ENCODE measurements at regions not wholly inside any gene's neighbourhood (a gene's known extent, or its start where the extent isn't known, plus 50 kb on each side); places are given as distances from the start of the nearest gene placed in this dataset.

- H3K36me3 Mint-ChIP-seq (ENCODE audit: low read depth), result peaks cover 3% of the 10 kb centered on the region
- TF ChIP-seq CTCF (conservative IDR thresholded peaks at IDR 0.05), result no peak
- H3K27ac Mint-ChIP-seq (ENCODE audit: unreplicated experiment), result no peak overlapping the region
- H3K27me3 Mint-ChIP-seq (ENCODE audit: low read depth), result peaks cover 2% of the 10 kb centered on the region
- no peak for DNase-seq (ENCODE audit: low read depth, low spot score)
- H3K9me3 Mint-ChIP-seq, result peaks cover 7% of the 10 kb centered on the region
- H3K4me1 Mint-ChIP-seq, result peaks cover 41% of the 10 kb centered on the region
- no peak overlapping the region for H3K4me3 Mint-ChIP-seq
Observed at GRCh38 chr13:78036841-78037240, 118.2 kb upstream of the EDNRB start.

GRCh38 chr13:78035500-78035899 is 116.9 kb upstream of the EDNRB start:
- Mint-ChIP-seq H3K36me3 (ENCODE audit: low read depth) (peaks cover 3% of the 10 kb centered on the region), H3K9me3 (peaks cover 5% of the 10 kb centered on the region), H3K4me1 (peaks cover 44% of the 10 kb centered on the region), H3K27me3 (ENCODE audit: low read depth) (peaks cover 2% of the 10 kb centered on the region), H3K4me3 (no peak overlapping the region), H3K27ac (ENCODE audit: unreplicated experiment) (peak overlapping the region; percentile 72)
- no peak for TF ChIP-seq CTCF (conservative IDR thresholded peaks at IDR 0.05)
- DNase-seq (ENCODE audit: low read depth, low spot score), result no peak

GRCh38 chr13:78033509-78033908 is 114.9 kb upstream of the EDNRB start:
- TF ChIP-seq CTCF (conservative IDR thresholded peaks at IDR 0.05), result no peak
- H3K27ac Mint-ChIP-seq (ENCODE audit: unreplicated experiment), result no peak overlapping the region
- peaks cover 4% of the 10 kb centered on the region for H3K9me3 Mint-ChIP-seq
- H3K27me3 Mint-ChIP-seq (ENCODE audit: low read depth), result peaks cover 2% of the 10 kb centered on the region
- no peak overlapping the region for H3K4me3 Mint-ChIP-seq
- H3K4me1 Mint-ChIP-seq, result peaks cover 58% of the 10 kb centered on the region
- no peak for DNase-seq (ENCODE audit: low read depth, low spot score)
- H3K36me3 Mint-ChIP-seq (ENCODE audit: low read depth), result peaks cover 3% of the 10 kb centered on the region

GRCh38 chr13:78032132-78032531 is 113.5 kb upstream of the EDNRB start:
- Mint-ChIP-seq H3K9me3 (peaks cover 3% of the 10 kb centered on the region), H3K27me3 (ENCODE audit: low read depth) (peaks cover 2% of the 10 kb centered on the region), H3K27ac (ENCODE audit: unreplicated experiment) (no peak overlapping the region), H3K36me3 (ENCODE audit: low read depth) (peaks cover 3% of the 10 kb centered on the region), H3K4me3 (no peak overlapping the region), H3K4me1 (peaks cover 61% of the 10 kb centered on the region)
- no peak for DNase-seq (ENCODE audit: low read depth, low spot score)
- no peak for TF ChIP-seq CTCF (conservative IDR thresholded peaks at IDR 0.05)

GRCh38 chr13:78030341-78030896 is 111.8 kb upstream of the EDNRB start:
- Mint-ChIP-seq H3K27ac (ENCODE audit: unreplicated experiment) (peak overlapping the region; percentile 86), H3K36me3 (ENCODE audit: low read depth) (peaks cover 5% of the 10 kb centered on the region), H3K4me3 (peak overlapping the region; percentile 70), H3K27me3 (ENCODE audit: low read depth) (peaks cover 2% of the 10 kb centered on the region), H3K9me3 (no peaks in the 10 kb centered on the region), H3K4me1 (peaks cover 57% of the 10 kb centered on the region)
- TF ChIP-seq CTCF (conservative IDR thresholded peaks at IDR 0.05), result no peak
- DNase-seq (ENCODE audit: low read depth, low spot score), result no peak

Data from neural crest cell (in vitro differentiated cells).